NCI-H2196 (cell line): ENCODE measurements at regions not wholly inside any gene's neighbourhood (a gene's known extent, or its start where the extent isn't known, plus 50 kb on each side); places are given as distances from the start of the nearest gene placed in this dataset.

Experiments used
- DNase-seq: peaks from one replicate; lab custom pipeline; 2025; ENCODE audit not compliant: unreplicated experiment; lab: John Stamatoyannopoulos, UW

GRCh38 chr3:5068531-5069050 lies 53.5 kb upstream of the ARL8B start:
- no peak for DNase-seq

- DNase-seq, result no peak
Observed at GRCh38 chr3:5069627-5070026, 52.5 kb upstream of the ARL8B start.

- DNase-seq, result no peak
Observed at GRCh38 chr3:5071061-5071460, 51.0 kb upstream of the ARL8B start.

- DNase-seq, result no peak
Observed at GRCh38 chr3:5072100-5072816, 49.8 kb upstream of the ARL8B start.
